GM21528 (cell line): ENCODE measurements at regions not wholly inside any gene's neighbourhood (a gene's known extent, or its start where the extent isn't known, plus 50 kb on each side); places are given as distances from the start of the nearest gene placed in this dataset.

ENCODE experiments used
- ATAC-seq: cut with Tn5 transposase; IDR thresholded peaks from one replicate; pipeline ENCODE4 v1.9.1; 2021; ENCODE audit warnings: mild to moderate bottlenecking, moderate library complexity; ENCODE audit not compliant: unreplicated experiment, low FRiP score

DNA sequence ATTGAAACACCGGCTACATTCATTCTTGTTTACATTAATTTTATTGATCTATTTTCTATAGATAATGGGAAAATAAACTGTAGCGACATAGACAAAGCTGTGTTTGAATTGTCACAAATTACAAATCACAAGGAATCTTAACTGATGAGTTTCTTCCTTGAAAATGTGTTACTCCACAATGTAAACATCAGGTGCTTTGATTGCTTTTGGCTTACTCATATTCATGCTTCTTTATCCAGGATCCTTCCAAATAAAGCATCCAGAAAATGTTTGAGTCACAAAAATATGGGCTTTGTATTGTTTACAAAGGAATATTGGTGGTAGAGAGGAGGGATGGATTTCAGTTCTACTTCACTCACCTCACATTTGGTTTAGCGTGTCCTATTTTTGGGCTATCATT is 64.0 kb downstream of the BMP2 start:
- ATAC-seq, result no peak

DNA sequence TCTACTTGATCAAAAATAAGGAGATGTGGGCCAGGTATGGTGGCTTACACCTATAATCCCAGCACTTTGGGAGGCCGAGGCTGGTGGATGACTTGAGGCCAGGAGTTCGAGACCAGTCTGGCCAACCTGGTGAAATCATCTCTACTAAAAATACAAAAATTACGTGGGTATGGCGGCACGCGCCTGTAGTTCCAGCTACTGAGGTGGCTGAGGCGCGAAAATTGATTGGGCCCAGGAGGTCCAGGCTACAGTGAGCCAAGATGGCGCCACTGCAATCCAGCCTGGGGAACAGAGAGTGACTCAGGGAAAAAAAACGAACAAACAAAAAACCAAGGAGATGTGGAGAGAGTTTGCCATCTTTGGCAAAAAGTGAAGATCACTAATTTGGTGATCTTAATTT is 65.3 kb downstream of the BMP2 start:
- ATAC-seq, result no peak

DNA sequence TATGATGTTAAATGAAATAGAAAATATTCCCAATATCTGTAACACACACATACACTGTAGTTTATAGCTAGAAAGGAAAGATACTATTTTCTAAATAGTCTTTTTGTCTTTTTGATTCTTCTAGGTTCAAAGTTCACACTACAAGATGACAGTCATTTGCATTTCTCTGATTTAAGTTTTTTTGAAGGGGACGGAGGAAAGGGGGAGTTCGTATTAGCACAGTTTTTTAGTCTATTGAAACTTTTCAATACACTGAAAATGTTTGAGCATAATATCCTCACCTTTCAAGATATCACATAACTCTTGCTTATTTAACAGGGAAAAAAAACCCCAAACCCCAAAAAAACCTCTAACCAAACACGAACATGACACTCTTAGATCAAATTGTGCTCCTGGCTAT is 68.1 kb downstream of the BMP2 start:
- ATAC-seq, result no peak

DNA sequence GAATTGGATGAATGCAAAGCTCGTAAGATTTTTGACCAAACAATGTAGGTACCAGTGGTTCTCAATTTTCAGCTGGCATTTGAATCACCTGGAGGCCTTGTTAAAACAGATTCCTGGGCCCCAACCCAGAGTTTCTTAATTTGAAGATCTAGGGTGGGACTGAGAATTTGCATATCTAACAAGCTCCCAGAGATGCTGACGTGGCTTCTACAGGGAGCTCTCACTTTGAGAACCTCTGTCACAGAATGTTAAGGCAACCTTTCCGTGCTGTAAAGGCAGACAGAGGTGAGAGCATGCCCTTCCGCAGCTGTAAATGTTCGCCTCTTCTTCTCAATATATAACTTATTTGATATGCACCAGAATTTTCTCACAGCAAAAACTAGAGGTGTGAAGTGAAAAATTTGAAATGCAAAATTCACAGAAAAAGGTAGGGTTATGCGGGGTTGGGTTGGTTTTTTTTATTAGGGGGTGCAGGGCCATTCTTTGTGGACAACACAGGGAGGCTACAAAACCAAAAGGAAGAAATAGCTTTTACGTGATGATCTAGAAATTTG is 69.4 kb downstream of the BMP2 start:
- ATAC-seq, result no peak

DNA sequence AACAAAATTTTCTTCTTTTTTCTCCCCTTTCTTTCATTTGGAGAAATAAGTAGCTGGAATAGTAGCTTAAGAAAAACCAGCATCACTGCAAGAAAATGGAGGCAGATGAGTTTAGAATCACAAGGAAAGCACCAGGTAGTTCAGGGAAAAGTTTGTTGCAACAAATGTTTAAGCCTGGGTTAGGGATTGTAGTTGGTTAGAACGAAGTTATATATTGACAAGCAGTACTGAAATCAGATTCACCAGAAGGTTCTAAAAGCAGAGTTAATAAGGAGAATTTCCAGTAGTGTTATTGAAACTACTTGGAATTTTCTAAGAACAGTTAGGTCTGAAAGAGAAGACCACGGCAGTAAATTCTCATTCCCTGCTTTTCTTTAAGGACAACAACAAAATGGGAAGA is 70.2 kb downstream of the BMP2 start:
- ATAC-seq, result no peak

DNA sequence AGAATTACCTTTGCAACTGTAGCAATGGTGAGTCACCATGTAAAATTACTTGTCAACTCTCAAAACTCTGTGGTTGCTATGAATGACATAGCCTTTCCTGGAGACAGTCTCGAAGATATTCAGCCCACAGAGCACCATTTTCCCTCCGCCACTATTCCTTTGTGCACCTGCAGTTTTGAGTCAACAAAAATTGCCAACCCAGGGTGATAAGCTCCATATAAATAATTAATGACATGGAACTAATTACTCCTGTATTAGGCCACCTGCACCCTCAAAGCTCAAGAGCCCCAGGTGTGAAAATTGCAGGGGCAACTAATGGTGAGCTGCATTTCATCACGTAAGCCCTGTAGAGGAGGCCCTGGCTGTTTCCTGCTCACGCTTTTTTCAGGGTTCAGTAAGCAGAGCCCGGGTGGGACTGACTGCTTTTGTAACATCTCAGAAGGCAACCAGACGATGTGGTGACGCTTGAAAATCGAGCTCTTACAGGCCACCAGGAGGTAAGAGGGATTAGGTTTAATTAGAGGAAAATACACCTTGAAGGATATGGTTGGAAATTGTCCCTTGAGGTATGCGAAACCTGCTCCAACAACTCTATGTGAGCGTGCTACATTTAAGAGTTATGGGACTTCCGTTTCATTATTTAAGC is 70.8 kb downstream of the BMP2 start:
- ATAC-seq, result no peak

DNA sequence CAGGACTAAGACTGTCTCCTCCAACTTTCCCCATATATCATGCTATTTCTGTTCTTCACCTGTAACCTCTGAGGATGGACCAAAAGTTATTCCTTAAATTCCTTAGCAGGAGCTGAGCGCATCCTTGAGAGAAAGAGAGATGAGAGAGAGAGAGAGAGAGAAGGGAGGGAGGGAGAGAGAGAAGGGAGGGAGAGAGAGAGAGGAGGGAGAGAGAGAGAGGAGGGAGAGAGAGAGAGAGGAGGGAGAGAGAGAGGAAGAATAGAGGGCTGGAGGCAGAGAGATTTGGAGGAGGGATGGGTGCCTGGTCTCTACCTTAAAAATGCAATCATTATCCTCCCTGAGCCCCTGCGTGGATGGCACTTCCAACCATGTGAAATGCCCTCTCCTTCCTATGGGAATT is 73.6 kb downstream of the BMP2 start:
- ATAC-seq, result no peak

DNA sequence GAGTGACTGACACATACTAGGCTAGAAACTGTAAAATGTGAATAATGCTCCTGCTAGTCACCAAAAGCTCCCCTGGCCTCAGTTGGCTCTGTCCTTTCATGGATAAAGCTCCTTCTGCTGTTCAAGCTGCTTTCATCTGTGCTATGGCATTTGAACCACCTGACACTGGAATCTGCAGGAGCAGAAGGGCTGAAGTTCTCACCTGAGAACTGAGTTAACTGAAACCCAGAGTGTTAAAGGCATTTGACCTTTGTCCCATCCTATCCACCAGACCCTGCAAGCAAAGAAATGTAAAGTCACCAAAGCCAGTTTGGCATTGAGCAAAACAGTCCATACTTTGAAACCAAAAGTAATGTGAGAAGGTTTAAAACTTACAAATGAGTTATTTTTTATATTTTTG is 77.7 kb downstream of the BMP2 start:
- ATAC-seq, result no peak

DNA sequence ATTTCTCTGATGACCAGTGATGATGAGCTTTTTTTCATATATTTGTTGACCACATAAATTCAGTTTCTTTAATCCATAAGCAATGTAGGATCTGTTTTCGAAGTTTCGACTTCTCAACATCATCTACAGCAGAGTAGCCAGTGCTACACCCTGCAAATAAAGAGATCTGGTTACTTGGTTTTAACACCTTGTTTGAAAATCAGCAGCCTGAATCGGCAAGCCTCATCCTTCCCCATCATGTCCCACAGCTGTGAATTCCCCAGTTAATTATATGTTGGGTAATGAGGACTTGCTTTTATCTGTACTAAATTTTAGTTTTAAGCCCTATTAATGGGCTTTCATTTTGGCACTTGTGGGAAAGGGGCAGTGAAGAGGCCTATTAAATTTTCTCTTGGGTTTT is 80.6 kb downstream of the BMP2 start:
- no peak for ATAC-seq

DNA sequence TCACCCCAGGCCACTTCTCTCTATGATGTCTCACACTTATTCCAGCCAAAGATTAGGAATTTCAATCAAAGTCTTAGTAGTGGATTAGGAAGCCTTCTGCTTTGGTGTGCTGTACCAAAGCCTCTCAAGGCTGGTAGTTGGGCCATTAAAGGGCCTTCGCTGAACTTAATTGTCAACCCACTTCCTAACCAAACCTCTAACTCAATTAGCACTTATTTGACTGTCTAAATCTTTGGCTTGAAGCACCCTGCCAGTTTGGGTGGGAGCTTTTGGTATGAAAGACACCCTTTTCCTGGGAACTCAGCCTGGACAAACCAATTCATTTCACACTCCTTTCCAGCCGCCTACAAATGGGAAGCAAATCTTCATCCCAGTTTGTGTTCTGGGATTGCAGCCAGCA is 81.5 kb downstream of the BMP2 start:
- no peak for ATAC-seq

DNA sequence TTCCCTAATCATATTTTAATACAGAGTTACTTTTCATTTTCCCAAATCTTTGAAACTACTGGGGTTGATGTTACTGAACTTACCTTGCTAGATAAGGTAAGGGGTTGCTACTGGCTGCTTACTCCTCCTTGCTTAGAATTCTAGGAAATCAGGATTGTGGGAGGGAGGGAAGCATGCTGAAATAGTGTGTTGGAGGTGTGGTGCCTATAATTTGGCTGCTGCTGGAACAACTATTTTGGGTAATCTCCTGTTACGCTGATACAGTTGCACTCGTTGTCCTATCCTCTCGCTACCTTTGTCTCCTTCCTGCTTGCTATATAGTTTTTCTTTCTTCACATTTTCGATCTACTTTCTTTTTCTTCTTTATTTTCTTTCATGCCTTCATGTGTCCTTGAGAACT is 83.7 kb downstream of the BMP2 start:
- ATAC-seq, result no peak

DNA sequence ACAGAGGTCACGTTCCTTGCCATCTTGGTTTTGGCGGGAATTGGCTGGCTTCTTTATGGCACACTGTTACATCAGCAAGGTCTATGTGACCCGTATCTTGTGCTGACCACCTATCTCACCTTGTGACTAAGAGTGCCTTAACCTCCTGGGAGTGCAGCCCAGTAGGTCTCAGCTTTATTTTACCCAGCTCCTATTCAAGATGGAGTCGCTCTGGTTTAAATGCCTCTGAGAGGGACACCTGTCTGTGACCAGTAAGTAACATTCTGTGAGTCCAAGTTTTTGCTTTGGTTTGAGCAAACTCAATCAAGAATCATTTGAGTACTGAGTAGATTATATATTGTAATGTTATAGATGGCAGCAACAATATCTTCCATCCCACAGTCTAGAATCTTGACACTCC is 85.0 kb downstream of the BMP2 start:
- no peak for ATAC-seq

DNA sequence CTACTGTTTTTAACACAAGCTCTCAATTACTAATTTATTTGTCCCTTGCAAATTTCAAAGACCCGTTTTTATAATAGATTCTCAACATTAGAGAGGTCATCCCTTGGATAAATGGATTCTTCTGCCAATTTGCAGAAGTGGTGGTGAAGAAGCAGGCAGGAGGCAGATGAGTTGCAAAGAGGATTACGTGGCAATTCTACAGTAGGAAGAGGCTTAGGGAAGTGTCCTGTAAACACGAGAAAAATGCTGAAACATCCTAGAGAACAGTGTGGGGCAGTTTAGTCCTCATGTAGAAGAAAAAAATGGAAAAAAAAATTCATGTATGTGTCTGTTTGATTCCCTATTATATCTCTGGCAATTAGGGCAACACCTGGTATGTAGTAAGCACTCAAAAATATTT is 87.6 kb downstream of the BMP2 start:
- no peak for ATAC-seq

DNA sequence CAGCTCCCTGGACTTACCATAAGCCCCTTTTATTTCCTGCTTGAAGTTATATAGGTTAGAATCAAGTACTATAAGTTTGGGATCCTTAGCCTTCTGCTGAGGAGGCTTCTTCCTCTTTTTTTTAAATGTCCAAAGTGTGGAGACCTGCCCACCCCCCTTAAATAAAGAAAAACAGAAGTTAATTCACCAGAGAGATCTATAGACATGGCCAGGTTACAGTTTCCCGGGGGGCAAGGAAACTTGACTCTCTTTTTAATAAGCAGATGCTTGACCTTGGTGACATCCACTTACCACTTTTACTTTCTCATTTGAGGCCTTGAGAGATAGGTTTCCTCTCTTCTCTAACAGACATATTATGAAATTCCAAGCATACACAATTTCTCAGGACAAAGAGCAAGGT is 88.3 kb downstream of the BMP2 start:
- ATAC-seq, result no peak

DNA sequence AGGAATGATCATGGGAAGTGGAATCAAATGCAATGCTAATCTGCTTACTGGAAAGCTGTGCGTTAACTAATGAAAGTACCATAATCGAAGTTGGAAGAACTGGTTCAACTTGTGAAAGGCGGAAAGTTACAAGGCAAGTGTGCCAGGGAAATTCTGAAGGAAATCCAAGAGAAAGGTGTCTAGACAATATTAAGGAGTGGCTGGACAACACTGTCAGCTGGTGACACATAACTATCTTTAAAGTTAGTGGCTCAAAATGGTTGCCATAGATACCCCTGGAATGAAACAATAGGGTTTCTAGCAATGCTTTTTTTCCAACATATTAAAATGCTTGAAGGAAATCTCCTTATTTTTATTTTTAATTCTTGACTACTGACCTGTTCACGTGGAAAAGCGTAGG is 90.4 kb downstream of the BMP2 start:
- no peak for ATAC-seq

DNA sequence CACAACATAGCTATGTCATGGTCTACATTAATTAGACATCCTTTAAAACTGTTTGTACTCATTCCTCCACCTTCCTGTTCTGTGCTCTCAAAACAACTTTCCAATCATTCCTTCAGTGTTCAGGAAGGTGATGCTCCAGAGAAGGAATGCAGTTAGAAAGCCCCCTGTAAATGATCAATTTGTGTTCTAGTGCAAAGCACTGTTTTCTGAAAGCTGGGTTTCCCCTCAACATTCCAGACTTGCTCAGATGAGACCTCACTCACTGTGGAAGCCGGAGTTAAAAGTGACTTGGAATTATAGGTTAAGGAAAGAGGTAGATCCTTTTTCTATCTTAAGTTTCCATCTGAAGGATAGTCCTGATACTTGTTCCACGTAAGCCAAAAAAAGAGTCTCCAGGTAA is 95.9 kb downstream of the BMP2 start:
- no peak for ATAC-seq

DNA sequence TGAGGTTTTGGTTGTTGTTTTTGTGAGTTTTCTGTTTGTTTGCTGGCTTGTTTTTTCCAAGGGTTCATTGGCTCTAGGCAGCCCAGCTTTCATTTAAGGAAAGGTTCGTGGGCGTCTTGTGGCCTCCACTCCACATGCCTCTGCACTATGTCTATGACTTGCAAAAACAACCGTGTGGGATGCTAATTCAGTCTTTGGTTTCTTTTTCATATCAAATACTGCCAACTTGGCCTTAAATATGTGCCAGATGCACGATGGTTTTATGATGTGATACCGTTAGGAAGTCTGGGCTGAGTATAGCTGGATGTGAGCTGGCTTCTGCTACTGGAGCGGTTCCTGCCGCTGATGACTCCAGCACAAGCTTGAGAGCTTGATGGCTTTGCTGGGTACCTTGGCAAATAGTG is 96.3 kb downstream of the BMP2 start:
- no peak for ATAC-seq

DNA sequence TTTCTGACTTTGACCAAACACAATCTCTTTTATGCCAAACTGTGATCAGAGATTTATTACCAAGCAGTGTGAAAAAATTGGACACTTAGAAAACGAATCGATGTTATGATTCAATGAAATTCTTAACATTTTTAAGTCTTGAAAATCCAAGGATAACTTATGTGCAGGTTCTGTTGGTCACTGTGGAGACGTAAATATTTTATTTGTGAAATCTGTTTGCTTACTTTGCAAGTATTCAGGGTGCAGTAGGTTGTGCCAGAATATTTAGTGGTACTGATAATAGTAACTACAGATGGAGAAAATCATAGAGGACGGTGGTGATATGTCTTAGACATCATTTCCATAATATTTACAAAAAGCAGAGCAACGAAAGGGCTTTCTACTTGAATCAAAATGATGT is 97.3 kb downstream of the BMP2 start:
- no peak for ATAC-seq

DNA sequence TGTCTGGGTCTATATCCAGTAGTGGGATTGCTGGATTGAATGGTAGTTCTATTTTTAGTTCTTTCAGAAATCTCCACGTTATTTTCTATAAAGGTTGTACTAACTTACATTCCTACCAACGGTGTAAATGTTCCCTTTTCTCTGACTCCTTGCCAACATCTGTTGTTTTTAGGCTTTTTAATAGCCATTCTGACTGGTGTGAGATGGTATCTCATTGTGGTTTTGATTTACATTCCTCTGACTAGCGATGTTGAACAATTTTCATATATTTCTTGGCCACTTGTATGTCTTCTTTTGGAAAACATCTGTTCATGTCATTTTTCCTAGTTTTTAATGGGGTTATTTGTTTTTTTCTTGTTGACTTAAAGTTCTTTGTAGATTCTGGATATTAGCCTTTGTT is 99.3 kb downstream of the BMP2 start:
- no peak for ATAC-seq

DNA sequence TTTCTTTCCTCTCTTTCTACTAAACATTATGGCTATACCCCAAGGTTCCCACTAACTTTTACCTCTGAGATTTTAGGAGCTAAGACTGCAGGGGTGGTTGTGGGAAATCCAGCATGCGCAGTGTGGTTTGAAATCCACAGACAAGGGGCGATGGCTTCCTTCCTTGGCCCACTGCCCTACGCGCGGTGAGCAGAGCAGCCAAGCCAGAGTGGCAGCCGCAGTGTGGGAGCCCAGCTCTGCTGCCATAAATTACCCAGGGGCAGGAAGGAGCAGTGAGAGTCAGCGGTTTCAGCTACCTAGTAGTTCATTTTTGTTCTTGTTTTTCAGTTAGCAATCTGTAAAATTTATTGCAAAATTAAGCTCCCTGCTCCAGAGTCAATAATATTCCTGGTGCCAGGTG is 101.4 kb downstream of the BMP2 start:
- ATAC-seq, result no peak

DNA sequence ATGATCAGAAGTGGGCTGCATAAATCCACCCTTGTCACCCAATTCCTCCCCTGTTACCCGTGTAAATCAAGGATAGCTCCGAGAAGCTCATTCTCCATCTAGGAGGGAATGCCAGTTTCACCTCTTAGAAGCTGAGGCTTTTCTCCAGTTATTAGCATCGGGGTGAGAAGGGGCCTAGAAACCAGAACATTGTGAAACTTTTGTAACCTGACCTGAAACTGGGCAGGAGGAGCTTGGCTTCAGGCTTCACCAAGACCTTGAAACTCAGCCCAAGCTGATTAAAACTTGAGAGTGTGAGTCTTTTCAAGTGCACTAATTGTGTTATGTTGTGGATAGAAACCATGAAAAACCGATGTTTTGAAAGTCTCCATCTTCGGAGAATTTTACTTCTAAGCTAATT is 103.1 kb downstream of the BMP2 start:
- no peak for ATAC-seq

DNA sequence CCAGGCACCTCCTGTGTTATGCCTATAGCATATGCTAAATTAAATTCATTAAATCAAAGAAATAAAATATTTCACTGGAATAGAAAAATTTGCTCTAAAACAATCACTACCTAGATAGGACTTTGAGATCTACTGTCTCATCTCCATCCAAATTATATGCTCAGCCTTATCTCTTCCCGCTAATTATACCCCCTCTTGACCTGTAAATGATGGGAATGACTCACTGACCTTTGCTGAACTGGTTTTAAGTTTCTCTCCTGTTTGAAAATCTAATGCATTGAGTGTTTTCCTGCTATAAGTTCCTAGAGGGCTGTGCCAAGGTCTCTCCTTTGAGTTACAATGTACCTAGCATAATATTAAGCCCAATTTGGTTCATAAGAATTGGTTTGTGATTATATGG is 110.1 kb downstream of the BMP2 start:
- no peak for ATAC-seq
